GM12878 (cell line): ENCODE measurements at regions not wholly inside any gene's neighbourhood (a gene's known extent, or its start where the extent isn't known, plus 50 kb on each side); places are given as distances from the start of the nearest gene placed in this dataset.

ENCODE experiments used
- ATAC-seq: fragments of 200-7000 bp; cut with Tn5 transposase; 3 replicates; pipeline ENCODE4 v1.9.1; 2020; ENCODE audit warnings: mild to moderate bottlenecking, moderate library complexity
- BruUV-seq: library from RNA; stranded (reverse); fragments of 400-500 nt; replicated peaks from 2 replicates; lab custom pipeline; 2021; lab: Mats Ljungman, UMichigan
- CTCF ChIA-PET: fragments of 300-600 bp; sonication (Branson Sonifier 250); formaldehyde crosslinking; extraction: SDS; loops from one replicate; lab custom pipeline; 2021; ENCODE audit warnings: inconsistent platforms; lab: Yijun Ruan, JAX
- POLR2A ChIA-PET: fragments of 350-600 bp; formaldehyde crosslinking; extraction: SDS; loops from one replicate; lab custom pipeline; 2021; ENCODE audit warnings: inconsistent platforms; lab: Charles Lee
- RAD21 ChIA-PET: fragments of 300-600 bp; sonication (Branson Sonifier 250); formaldehyde crosslinking; loops from one replicate; lab custom pipeline; 2023; ENCODE audit warnings: antibody characterized with exemption; ENCODE audit not compliant: unreplicated experiment; lab: Charles Lee
- SMC1A ChIA-PET: fragments of 300-600 bp; sonication (Branson Sonifier 250); formaldehyde crosslinking; loops from one replicate; lab custom pipeline; 2023; ENCODE audit not compliant: unreplicated experiment, uncharacterized antibody; lab: Charles Lee
- DNase-seq: peaks from one replicate; pipeline ENCODE4 v3.0.0-alpha.2; 2011; ENCODE audit warnings: low read depth, low spot score
- FAIRE-seq: peaks from 3 replicates; lab custom pipeline; 2011; peaks lifted over from hg19 to GRCh38; lab: Jason Lieb, UNC
- H2AFZ ChIP-seq: 2 replicates; pipeline ENCODE4 v1.6.0; 2011; ENCODE audit warnings: low read depth, low read length, control low read depth; ENCODE audit not compliant: control insufficient read depth
- H3K27ac ChIP-seq: 2 replicates; pipeline ENCODE4 v1.5.1; 2011; ENCODE audit warnings: control low read depth; ENCODE audit not compliant: control insufficient read depth, insufficient read depth
- H3K27me3 ChIP-seq, 2 experiments: replicated peaks in 1 of 2; 2 replicates each; pipeline versions ENCODE4 v1.6.0 to v1.6.1; 2011; ENCODE audit warnings: low read length in 1 of 2; ENCODE audit not compliant: control insufficient read depth in 2 of 2, insufficient read depth in 2 of 2
- H3K36me3 ChIP-seq, 2 experiments: 2 replicates each; pipeline ENCODE4 v1.5.1; 2011; ENCODE audit warnings: low read length in 1 of 2; ENCODE audit not compliant: control insufficient read depth in 2 of 2, insufficient read depth in 2 of 2
- H3K4me1 ChIP-seq: 2 replicates; pipeline ENCODE4 v1.6.1; 2011; ENCODE audit warnings: mild to moderate bottlenecking, low read length, moderate library complexity, mixed read lengths; ENCODE audit not compliant: control insufficient read depth, insufficient read depth
- H3K4me2 ChIP-seq: 2 replicates; pipeline ENCODE4 v1.6.0; 2011; ENCODE audit warnings: control low read depth; ENCODE audit not compliant: control insufficient read depth, insufficient read depth
- H3K4me3 ChIP-seq: fragments of 200-600 bp; sonication (generic); 2 replicates; pipeline ENCODE4 v1.5.1; 2016
- H3K79me2 ChIP-seq: 2 replicates; pipeline ENCODE4 v1.6.0; 2011; ENCODE audit warnings: low read length; ENCODE audit not compliant: control insufficient read depth, insufficient read depth
- H3K9ac ChIP-seq: 2 replicates; pipeline ENCODE4 v1.8.0; 2011; ENCODE audit warnings: low read length, control low read depth, mixed read lengths; ENCODE audit not compliant: control insufficient read depth, insufficient read depth
- H3K9me3 ChIP-seq: replicated peaks from 3 replicates; pipeline ENCODE4 v1.5.1; 2011; ENCODE audit warnings: mild to moderate bottlenecking, low read length; ENCODE audit not compliant: control insufficient read depth, insufficient read depth
- H4K20me1 ChIP-seq: 2 replicates; pipeline ENCODE4 v1.6.0; 2011; ENCODE audit not compliant: control insufficient read depth, insufficient read depth
- BCL11A ChIP-seq: IDR thresholded peaks from 2 replicates; pipeline ENCODE4 v1.6.1; 2011; ENCODE audit warnings: low read depth, low read length
- CBFB ChIP-seq: IDR thresholded peaks from 2 replicates; pipeline ENCODE4 v1.6.1; 2016; ENCODE audit warnings: antibody characterized with exemption, low read depth
- CHD4 ChIP-seq: fragments of 200-600 bp; sonication (generic); IDR thresholded peaks from 2 replicates; pipeline ENCODE4 v1.6.1; 2016; ENCODE audit warnings: mild to moderate bottlenecking
- GATAD2B ChIP-seq: fragments of 450-650 bp; conservative IDR thresholded peaks from 2 replicates; pipeline ENCODE4 v1.6.1; 2017; ENCODE audit warnings: low read depth, mild to moderate bottlenecking, moderate library complexity
- MXI1 ChIP-seq: fragments of 150-350 bp; IDR thresholded peaks from 2 replicates; pipeline ENCODE4 v1.6.1; 2011; ENCODE audit warnings: low read depth, mild to moderate bottlenecking, inconsistent platforms, low read length, improper control_type of control experiment
- NFIC ChIP-seq: IDR thresholded peaks from 2 replicates; pipeline ENCODE4 v1.6.1; 2012; ENCODE audit warnings: low read depth, mild to moderate bottlenecking, inconsistent platforms, low read length, moderate library complexity
- NFXL1 ChIP-seq: fragments of 450-650 bp; IDR thresholded peaks from 2 replicates; pipeline ENCODE4 v1.6.1; 2017; ENCODE audit warnings: antibody characterized with exemption, mild to moderate bottlenecking, borderline replicate concordance
- NR2C1 ChIP-seq: fragments of 450-650 bp; IDR thresholded peaks from 2 replicates; pipeline ENCODE4 v1.6.1; 2017; ENCODE audit warnings: antibody characterized with exemption, mild to moderate bottlenecking, moderate library complexity
- POU2F2 ChIP-seq: IDR thresholded peaks from 3 replicates; pipeline ENCODE4 v1.6.1; 2011; ENCODE audit warnings: low read depth, mild to moderate bottlenecking, low read length, borderline replicate concordance
- RAD21 ChIP-seq: IDR thresholded peaks from 2 replicates; pipeline ENCODE4 v1.6.1; 2011; ENCODE audit warnings: mild to moderate bottlenecking, low read depth, low read length, moderate library complexity; ENCODE audit not compliant: insufficient read depth
- YBX1 ChIP-seq: fragments of 450-650 bp; IDR thresholded peaks from 2 replicates; pipeline ENCODE4 v1.6.1; 2016; ENCODE audit warnings: antibody characterized with exemption
- YY1 ChIP-seq: IDR thresholded peaks from 2 replicates; pipeline ENCODE4 v1.6.1; 2011; ENCODE audit warnings: low read depth, mild to moderate bottlenecking, low read length
- WGBS: methylation state at CpG from one replicate; pipeline ENCODE4 v1.1.6; 2016; ENCODE audit warnings: low lambda C conversion rate; ENCODE audit not compliant: insufficient replicate concordance, insufficient coverage; ENCODE audit errors: missing lambda C conversion rate; 5-methylcytosine and 5-hydroxymethylcytosine counted together
- in situ Hi-C: fragments of 300-500 bp; cut with MboI; formaldehyde crosslinking; loops from 9 replicates; pipeline ENCODE4 v1.14.3; 2018; ENCODE audit warnings: mixed read lengths
- intact Hi-C: fragments of 100-400 bp; cut with micrococcal nuclease; formaldehyde crosslinking; loops from one replicate; pipeline ENCODE4 v1.14.2; 2022; ENCODE audit not compliant: unreplicated experiment
- TF ChIP-seq, protein P1 (sequence below): IDR thresholded peaks from 2 replicates; pipeline ENCODE4 v1.6.1; 2012; ENCODE audit warnings: low read length, inconsistent platforms
- TF ChIP-seq, protein P2 (sequence below): fragments of 450-650 bp; IDR thresholded peaks from 2 replicates; pipeline ENCODE4 v1.6.1; 2018; ENCODE audit warnings: mild to moderate bottlenecking, low read depth, moderate library complexity; ENCODE audit not compliant: partially characterized antibody
- TF ChIP-seq, protein P3 (sequence below): IDR thresholded peaks from 2 replicates; pipeline ENCODE4 v1.6.1; 2012; ENCODE audit warnings: low read depth, low read length, improper control_type of control experiment

DNA sequence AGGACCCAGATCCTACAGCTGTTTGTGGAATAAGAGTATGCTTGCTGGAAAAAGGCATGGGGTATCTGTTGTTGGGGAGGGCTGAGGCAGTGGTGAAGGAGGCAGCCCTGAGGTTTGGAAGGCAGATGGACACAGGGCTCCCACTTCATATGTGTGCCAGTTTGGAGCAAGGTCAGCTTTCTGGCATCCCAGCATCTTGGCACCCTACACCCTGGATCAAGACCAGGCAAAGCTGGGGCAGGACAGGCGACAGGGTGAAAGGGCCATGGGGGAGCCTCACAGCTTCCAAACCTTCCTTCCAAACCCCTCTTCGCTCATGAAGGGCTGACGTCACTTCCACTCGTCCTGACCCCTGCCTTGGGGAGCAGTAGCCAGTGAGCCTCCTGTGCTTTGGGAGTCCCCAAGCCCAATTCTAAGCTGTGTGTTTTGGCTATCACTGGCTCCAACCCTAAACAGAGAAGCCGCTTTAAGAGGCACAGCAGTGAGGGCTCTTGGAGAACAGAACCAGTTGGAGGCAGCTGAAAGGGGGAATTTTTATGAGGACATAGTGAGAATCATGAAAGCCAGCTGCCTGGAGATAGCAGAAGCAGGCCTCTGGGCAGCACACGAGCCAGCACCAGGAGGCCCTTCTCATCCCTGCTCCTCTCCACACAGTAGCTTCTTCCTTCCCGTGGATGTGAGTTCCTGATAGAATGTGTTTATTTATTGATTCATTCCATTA is 448.6 kb upstream of the CDH4 start:
- H4K20me1 ChIP-seq, result no peaks in the 10 kb centered on the region
- no peak overlapping the region for H3K4me2 ChIP-seq
- H3K9me3 ChIP-seq, result no peaks in the 10 kb centered on the region; the same call in 2 of the 3 replicates
- no TSS peak for BruUV-seq
- no peak overlapping the region for H2AFZ ChIP-seq
- ChIA-PET SMC1A (interaction anchor here (0.6 kb wide), 1 partner anchor 33 kb away, joined by 3 read pairs; no protein-coding TSS in a partner anchor), POLR2A (no interaction called here), RAD21 (no interaction called here), CTCF (no interaction called here)
- intact Hi-C loops (no loop called here), in situ Hi-C loops (no loop called here)
- DNase-seq (no peak), ATAC-seq (no peak), FAIRE-seq (no peak)
- H3K27me3 ChIP-seq, result no peaks in the 10 kb centered on the region
- H3K4me3 ChIP-seq, result no peak overlapping the region
- H3K9ac ChIP-seq, result no peak overlapping the region
- no peak overlapping the region for H3K27ac ChIP-seq
- H3K79me2 ChIP-seq, result no peaks in the 10 kb centered on the region
- H3K4me1 ChIP-seq, result no peaks in the 10 kb centered on the region
- no peak for TF ChIP-seq CBFB
- TF ChIP-seq YY1, result no peak
- no peak for TF ChIP-seq BCL11A
- no peak for TF ChIP-seq MXI1
- TF ChIP-seq YBX1, result no peak
- TF ChIP-seq NFIC, result no peak
- TF ChIP-seq CHD4, result no peak
- TF ChIP-seq GATAD2B, result no peak
- TF ChIP-seq RAD21, result no peak
- TF ChIP-seq, protein P1, sequence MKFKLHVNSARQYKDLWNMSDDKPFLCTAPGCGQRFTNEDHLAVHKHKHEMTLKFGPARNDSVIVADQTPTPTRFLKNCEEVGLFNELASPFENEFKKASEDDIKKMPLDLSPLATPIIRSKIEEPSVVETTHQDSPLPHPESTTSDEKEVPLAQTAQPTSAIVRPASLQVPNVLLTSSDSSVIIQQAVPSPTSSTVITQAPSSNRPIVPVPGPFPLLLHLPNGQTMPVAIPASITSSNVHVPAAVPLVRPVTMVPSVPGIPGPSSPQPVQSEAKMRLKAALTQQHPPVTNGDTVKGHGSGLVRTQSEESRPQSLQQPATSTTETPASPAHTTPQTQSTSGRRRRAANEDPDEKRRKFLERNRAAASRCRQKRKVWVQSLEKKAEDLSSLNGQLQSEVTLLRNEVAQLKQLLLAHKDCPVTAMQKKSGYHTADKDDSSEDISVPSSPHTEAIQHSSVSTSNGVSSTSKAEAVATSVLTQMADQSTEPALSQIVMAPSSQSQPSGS, result no peak
- TF ChIP-seq POU2F2, result no peak
- TF ChIP-seq NFXL1, result no peak
- TF ChIP-seq NR2C1, result no peak
- TF ChIP-seq, protein P2, sequence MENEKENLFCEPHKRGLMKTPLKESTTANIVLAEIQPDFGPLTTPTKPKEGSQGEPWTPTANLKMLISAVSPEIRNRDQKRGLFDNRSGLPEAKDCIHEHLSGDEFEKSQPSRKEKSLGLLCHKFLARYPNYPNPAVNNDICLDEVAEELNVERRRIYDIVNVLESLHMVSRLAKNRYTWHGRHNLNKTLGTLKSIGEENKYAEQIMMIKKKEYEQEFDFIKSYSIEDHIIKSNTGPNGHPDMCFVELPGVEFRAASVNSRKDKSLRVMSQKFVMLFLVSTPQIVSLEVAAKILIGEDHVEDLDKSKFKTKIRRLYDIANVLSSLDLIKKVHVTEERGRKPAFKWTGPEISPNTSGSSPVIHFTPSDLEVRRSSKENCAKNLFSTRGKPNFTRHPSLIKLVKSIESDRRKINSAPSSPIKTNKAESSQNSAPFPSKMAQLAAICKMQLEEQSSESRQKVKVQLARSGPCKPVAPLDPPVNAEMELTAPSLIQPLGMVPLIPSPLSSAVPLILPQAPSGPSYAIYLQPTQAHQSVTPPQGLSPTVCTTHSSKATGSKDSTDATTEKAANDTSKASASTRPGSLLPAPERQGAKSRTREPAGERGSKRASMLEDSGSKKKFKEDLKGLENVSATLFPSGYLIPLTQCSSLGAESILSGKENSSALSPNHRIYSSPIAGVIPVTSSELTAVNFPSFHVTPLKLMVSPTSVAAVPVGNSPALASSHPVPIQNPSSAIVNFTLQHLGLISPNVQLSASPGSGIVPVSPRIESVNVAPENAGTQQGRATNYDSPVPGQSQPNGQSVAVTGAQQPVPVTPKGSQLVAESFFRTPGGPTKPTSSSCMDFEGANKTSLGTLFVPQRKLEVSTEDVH, result no peak
- TF ChIP-seq, protein P3, sequence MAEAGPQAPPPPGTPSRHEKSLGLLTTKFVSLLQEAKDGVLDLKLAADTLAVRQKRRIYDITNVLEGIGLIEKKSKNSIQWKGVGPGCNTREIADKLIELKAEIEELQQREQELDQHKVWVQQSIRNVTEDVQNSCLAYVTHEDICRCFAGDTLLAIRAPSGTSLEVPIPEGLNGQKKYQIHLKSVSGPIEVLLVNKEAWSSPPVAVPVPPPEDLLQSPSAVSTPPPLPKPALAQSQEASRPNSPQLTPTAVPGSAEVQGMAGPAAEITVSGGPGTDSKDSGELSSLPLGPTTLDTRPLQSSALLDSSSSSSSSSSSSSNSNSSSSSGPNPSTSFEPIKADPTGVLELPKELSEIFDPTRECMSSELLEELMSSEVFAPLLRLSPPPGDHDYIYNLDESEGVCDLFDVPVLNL, result no peak
- no peaks in the 10 kb centered on the region for H3K36me3 ChIP-seq
- 2% methylated on average over 7 of the region's 7 CpGs for WGBS
